ENCODE measurements at regions not wholly inside any gene's neighbourhood (a gene's known extent, or its start where the extent isn't known, plus 50 kb on each side); places are given as distances from the start of the nearest gene placed in this dataset.

DNA sequence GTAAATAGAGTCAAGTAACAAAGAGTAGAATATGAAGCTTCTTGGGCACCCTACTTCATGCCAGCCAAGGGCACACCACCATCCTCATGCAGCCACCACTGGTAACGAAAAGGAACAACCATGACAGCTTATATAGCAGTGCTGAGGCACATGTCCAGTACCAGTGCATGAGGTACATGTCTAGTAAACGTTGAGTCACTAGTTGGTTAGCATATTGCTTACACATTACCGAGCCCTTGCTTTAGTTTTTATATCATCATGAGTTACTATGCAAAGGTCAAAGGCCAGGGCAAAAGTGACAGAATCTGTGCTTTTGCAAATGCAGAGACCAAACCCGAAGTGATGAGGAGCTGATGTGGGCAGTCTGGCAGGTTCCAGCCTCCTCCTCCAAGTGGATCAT, 147.1 kb upstream of the MAP1B start:
- Histone ChIP-seq H3K4me1 (ENCODE audit: insufficient read depth, low read length, severe bottlenecking) (no peaks in the 10 kb centered on the region), H3K27ac (ENCODE audit: low read depth, low read length, poor library complexity, severe bottlenecking) (no peak overlapping the region), H3K9ac (ENCODE audit: low read length) (no peak overlapping the region), H3K36me3 (ENCODE audit: insufficient read depth, low read length) (no peaks in the 10 kb centered on the region), H3K9me2 (ENCODE audit: low read depth, low read length) (no peaks in the 10 kb centered on the region), H3K4me2 (ENCODE audit: low read length) (no peak overlapping the region), H4K20me1 (ENCODE audit: insufficient read depth, low read length) (no peaks in the 10 kb centered on the region), H3K79me2 (ENCODE audit: insufficient read depth, low read length) (no peaks in the 10 kb centered on the region), H3K9me3 (ENCODE audit: low read length) (no peaks in the 10 kb centered on the region), H3K4me3 (ENCODE audit: low read depth, low read length, poor library complexity, severe bottlenecking) (no peak overlapping the region), H3K27me3 (ENCODE audit: insufficient read depth, low read length) (no peaks in the 10 kb centered on the region), H3F3A (ENCODE audit: insufficient read depth, low read length) (no peaks in the 10 kb centered on the region), H2AFZ (ENCODE audit: low read length) (no peak overlapping the region)
- TF ChIP-seq EZH2 (IDR thresholded peaks at IDR 0.05; ENCODE audit: borderline replicate concordance, low read length) = no peak
- TF ChIP-seq, protein P1, sequence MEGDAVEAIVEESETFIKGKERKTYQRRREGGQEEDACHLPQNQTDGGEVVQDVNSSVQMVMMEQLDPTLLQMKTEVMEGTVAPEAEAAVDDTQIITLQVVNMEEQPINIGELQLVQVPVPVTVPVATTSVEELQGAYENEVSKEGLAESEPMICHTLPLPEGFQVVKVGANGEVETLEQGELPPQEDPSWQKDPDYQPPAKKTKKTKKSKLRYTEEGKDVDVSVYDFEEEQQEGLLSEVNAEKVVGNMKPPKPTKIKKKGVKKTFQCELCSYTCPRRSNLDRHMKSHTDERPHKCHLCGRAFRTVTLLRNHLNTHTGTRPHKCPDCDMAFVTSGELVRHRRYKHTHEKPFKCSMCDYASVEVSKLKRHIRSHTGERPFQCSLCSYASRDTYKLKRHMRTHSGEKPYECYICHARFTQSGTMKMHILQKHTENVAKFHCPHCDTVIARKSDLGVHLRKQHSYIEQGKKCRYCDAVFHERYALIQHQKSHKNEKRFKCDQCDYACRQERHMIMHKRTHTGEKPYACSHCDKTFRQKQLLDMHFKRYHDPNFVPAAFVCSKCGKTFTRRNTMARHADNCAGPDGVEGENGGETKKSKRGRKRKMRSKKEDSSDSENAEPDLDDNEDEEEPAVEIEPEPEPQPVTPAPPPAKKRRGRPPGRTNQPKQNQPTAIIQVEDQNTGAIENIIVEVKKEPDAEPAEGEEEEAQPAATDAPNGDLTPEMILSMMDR (IDR thresholded peaks at IDR 0.05; ENCODE audit: low read length) = no peak

DNA sequence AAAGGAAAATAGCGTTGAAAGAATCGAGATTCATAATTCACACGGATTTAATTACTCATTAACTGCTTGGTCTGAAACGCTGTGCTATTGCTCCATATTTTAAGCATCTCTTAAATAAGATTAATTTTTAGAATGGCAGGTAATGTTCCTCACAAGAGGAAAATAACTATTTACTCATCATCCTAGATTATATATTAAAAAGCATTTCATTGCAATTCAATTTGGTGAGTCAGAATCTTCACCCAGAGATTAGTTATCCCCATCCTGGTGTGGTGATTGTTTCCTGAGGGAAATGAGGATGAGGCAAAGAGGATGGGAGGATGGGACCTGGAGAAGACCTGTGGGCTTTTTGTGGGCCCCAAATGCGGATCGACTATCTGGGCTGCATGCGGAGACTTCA, 145.5 kb upstream of the MAP1B start:
- H3K4me2 ChIP-seq (ENCODE audit: low read length) = no peak overlapping the region
- H3K79me2 ChIP-seq (ENCODE audit: insufficient read depth, low read length) = no peaks in the 10 kb centered on the region
- H3K4me1 ChIP-seq (ENCODE audit: insufficient read depth, low read length, severe bottlenecking) = no peaks in the 10 kb centered on the region
- TF ChIP-seq, protein P1 (IDR thresholded peaks at IDR 0.05; ENCODE audit: low read length) = no peak
- no peak for TF ChIP-seq EZH2 (IDR thresholded peaks at IDR 0.05; ENCODE audit: borderline replicate concordance, low read length)
- H3K9ac ChIP-seq (ENCODE audit: low read length) = no peak overlapping the region
- H3K4me3 ChIP-seq (ENCODE audit: low read depth, low read length, poor library complexity, severe bottlenecking) = no peak overlapping the region
- no peaks in the 10 kb centered on the region for H3K36me3 ChIP-seq (ENCODE audit: insufficient read depth, low read length)
- no peaks in the 10 kb centered on the region for H3F3A ChIP-seq (ENCODE audit: insufficient read depth, low read length)
- no peaks in the 10 kb centered on the region for H3K27me3 ChIP-seq (ENCODE audit: insufficient read depth, low read length)
- H3K9me2 ChIP-seq (ENCODE audit: low read depth, low read length) = no peaks in the 10 kb centered on the region
- H2AFZ ChIP-seq (ENCODE audit: low read length) = no peak overlapping the region
- H4K20me1 ChIP-seq (ENCODE audit: insufficient read depth, low read length) = no peaks in the 10 kb centered on the region
- H3K9me3 ChIP-seq (ENCODE audit: low read length) = no peaks in the 10 kb centered on the region
- H3K27ac ChIP-seq (ENCODE audit: low read depth, low read length, poor library complexity, severe bottlenecking) = no peak overlapping the region

DNA sequence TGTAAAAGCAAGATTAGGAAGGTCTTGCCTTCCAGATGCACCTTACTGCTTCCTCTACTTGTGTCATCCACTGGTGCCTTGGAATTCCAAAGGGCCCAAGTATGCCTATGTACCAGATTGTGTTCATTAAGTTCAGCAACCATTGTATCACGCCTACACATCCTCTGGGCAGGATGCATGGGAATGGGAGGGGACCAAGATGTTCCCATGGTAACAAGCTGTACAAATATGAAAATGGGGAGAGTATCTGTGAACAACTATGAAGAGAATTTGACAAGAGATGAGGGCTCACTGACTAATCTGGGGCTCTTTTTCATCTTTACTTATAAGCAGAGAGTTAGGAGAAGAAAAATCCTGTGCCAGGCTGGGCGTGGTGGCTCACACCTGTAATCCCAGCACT, 137.8 kb upstream of the MAP1B start:
- Histone ChIP-seq H3K4me1 (ENCODE audit: insufficient read depth, low read length, severe bottlenecking) (no peaks in the 10 kb centered on the region), H3F3A (ENCODE audit: insufficient read depth, low read length) (no peaks in the 10 kb centered on the region), H3K9me3 (ENCODE audit: low read length) (no peaks in the 10 kb centered on the region), H3K79me2 (ENCODE audit: insufficient read depth, low read length) (no peaks in the 10 kb centered on the region), H3K27ac (ENCODE audit: low read depth, low read length, poor library complexity, severe bottlenecking) (no peak overlapping the region), H3K4me3 (ENCODE audit: low read depth, low read length, poor library complexity, severe bottlenecking) (no peak overlapping the region), H2AFZ (ENCODE audit: low read length) (no peak overlapping the region), H4K20me1 (ENCODE audit: insufficient read depth, low read length) (no peaks in the 10 kb centered on the region), H3K27me3 (ENCODE audit: insufficient read depth, low read length) (no peaks in the 10 kb centered on the region), H3K9me2 (ENCODE audit: low read depth, low read length) (no peaks in the 10 kb centered on the region), H3K9ac (ENCODE audit: low read length) (no peak overlapping the region), H3K4me2 (ENCODE audit: low read length) (no peak overlapping the region), H3K36me3 (ENCODE audit: insufficient read depth, low read length) (no peaks in the 10 kb centered on the region)
- TF ChIP-seq, protein P1 (IDR thresholded peaks at IDR 0.05; ENCODE audit: low read length) = no peak
- TF ChIP-seq EZH2 (IDR thresholded peaks at IDR 0.05; ENCODE audit: borderline replicate concordance, low read length) = no peak

All from OCI-LY1 (cell line).